HG02571 (cell line): ENCODE measurements at regions not wholly inside any gene's neighbourhood (a gene's known extent, or its start where the extent isn't known, plus 50 kb on each side); places are given as distances from the start of the nearest gene placed in this dataset.

Experiments
- ATAC-seq: cut with Tn5 transposase; IDR thresholded peaks from one replicate; pipeline ENCODE4 v1.9.1; 2021; ENCODE audit warnings: mild to moderate bottlenecking, moderate library complexity; ENCODE audit not compliant: unreplicated experiment

DNA sequence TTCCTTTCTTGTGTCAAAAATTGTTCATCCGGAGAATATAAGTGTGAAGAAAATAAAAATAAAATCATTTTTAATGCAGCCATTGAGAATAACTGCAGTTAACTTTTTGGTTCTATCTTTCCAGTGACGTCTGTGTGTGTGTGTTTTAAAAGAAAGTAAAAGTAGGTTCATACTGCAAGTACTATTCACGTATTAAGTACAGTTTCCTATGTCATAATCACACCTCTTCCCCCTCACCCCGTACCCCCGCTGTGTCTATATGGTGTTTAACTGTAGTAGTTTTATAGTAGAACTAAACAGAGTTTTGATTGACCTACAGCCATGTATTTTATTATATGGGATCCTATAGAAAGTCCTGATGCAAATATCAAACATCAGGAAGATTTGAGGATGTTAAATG is 78.5 kb upstream of the CLCN4 start:
- no peak for ATAC-seq

DNA sequence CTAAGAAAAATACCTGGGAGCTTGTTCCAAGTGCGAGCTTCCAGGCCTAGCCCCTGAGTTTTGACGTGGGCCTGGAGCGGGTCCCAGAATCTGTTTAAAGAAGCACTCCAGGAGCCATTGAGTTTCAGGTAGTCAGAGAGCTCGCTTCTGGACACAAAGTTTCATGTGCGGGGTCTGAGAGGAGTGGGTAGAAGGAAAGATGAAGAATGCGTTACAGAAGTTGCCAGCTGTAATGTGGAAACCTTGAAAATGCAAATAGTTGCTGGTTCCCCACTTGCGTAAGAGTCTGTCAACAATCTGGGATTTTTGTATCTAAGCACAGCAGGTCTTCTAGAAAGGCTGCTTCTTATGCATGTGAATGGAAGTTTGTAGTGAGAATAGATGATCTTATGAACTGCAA is 77.5 kb upstream of the CLCN4 start:
- no peak for ATAC-seq

DNA sequence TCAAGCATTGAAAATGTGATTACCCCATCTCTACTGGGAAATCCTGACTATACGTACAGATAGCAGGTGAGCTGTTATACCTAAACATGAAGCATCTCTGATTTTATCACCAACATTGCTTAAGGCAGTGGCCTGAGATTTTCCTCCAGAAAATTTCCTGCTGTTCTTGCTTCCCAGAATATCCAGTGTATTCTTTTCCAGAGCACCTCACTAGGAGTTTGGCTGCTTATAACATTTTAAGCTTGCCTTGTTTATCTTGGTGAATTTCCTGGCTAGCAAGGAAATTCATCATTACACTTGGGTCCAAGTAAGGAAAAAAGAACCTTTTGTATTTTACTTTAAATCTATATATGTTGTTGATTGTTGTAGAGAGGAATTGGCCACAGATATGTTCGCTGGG is 73.0 kb upstream of the CLCN4 start:
- ATAC-seq, result no peak

DNA sequence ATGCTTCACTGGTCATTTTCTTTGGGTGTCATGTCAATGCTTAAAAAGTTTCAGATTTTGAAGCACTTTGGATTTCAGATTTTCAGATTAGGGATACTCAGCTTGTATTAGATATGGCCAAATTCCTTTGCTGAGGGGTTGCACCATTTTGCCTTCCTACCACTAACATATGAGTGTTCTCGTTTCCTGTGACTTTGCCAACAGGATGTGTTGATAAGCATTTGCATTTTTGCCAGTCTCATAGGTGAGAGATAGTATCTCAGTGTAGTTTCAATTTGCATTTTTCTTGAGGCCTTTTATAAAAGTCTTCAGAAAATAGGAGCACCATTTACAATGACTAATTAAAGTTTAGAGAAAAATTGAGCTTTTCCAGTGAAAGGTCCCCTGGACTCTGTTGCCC is 71.6 kb upstream of the CLCN4 start:
- no peak for ATAC-seq

DNA sequence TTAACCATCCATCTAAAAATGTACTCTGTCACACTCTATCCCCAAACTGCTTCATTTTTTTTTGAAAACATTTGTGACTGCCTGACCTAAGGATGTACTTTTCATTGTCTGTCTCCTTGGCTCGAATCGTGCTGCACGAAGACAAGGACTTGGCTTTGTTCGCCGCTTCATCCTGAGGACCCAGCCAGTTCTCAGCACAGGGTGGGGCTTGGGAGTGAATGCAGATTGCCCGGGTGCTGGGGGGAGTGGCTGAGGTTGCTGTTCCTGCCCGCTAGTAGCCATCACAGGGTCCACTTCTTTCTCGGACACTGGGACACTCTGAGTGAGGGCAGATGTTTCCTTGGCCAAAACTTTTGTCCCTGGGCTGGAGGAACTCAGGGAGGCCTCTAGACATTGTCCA is 70.1 kb upstream of the CLCN4 start:
- ATAC-seq, result no peak

DNA sequence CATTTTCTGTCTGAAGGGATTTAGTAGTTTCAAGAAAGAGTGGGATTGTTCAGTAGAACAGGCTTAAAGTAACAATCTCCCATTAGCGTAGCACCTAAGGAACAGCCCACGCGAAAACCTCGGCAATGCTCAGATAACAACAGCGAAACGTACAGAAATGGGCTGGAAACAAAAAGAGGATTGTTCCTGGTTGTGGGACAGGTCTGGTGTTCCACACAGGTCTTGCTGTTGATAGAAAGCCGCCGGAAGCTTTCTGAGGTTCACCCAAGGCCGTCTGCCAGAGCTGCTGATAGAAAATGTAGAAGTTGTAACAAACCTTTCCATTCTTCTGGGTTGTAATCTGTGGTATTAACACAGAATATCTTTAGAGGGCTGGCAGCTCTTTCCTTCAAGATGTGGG is 69.4 kb upstream of the CLCN4 start:
- no peak for ATAC-seq

DNA sequence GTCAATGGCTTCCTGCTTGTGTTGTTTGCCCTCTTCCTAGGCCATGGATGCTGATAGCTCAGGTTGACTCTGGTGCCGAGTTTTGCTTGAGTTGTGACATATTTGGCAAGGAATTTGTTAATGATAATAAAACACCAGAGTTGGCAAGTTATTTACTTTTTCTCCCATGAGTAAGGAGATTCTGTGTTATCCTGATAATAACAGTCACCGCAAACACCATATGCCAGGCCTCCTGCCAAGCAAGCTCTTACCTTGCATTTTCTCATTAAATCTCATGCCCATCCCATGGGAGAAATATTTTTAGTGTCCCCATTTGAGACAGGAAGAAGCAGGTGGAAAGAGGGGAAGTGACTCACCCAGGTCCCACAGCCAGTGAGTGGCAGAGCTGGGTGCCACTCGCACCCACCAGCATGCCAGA is 67.4 kb upstream of the CLCN4 start:
- ATAC-seq, result no peak

DNA sequence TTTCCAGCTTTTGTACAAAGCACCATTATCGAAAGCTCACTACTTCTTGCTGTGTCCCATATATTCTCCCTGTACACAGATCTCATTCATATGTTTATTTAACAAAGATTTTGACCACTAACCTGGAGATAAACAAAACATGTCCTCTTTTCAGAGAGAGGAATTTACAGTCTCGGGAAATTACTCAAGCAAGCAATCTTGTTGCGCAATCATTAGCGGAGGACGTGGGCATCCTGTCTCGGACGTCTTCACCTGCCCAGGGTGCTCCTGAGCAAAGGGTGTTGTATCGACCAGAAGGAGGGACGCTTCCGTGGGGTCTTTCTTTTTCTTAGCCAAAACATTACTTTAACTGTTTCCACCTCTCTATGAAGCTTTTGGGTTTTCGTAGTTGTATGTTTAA is 66.5 kb upstream of the CLCN4 start:
- ATAC-seq, result no peak

DNA sequence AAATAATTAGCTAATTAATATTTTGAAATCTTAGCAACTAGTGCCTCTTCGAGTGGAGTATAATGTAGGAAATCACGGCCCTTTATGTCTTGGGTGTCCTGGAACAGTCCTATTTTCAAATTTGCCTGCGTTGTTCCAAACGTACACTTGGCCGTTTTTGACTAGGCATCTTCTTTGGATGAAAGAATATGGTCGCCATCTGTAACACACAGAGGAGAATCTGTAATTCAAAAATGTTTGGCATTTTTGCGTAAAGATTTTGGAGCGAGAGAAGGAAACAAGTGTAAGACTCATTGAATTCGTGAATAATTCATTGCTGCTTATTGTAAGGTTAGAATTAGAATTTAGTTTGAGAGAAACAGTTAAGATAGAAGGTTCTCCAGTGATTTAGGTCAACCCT is 61.5 kb upstream of the CLCN4 start:
- no peak for ATAC-seq

DNA sequence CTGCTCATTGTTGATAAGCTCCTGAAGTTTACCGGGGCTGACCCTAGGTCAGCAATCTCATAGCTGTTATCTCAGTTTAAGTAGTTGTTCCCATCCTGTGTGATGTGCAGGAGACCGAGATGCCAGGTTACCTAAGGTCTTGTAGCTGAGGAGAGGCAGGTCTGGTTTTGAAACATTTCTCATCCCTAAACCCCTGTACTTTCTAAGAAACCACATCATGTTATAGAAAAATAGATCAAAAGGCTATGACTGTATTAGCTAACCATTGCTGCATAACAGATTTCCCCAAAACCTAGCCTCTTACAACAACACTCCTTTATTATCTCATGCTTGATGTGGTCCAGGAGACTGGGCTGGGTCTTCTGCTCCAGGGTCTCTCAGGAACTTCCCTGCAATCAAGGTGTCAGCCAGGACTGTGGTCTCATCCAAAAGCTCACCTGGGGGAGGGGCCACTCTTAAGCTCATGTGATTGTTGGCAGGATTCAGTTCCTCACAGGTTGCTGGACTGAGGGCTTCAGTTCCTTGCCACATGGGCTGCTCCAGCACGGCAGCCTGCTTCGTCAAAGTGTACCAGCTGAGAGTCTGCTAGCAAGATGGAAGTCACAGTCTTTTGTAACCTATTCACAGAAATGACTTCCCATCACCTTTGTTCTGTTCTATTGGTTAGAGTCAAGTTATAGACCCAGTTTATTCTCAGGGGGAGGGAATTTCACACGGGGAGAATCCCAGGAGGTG is 60.9 kb upstream of the CLCN4 start:
- no peak for ATAC-seq

DNA sequence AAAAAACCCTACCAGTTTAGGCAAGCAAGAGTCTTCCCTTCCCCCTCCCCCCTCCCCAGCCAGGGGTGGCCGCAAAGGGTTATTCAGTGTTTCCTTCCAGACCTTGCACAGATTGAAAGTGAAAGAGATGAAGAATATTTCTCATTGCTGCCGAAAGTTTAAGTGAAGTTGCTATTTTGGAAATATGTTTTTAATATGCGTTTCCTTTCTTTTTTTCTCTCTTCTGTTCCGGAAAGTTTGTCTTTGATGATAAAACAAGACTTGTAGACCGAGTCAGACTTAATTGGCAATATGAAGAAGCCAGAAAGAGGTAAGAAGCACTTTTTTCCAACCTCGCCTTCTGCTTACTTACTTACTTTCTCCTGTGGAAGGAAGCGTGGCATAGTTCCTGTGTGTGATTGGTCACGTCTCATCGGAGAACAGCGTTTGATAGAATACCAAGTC is 58.5 kb upstream of the CLCN4 start:
- peak; percentile 78 for ATAC-seq

DNA sequence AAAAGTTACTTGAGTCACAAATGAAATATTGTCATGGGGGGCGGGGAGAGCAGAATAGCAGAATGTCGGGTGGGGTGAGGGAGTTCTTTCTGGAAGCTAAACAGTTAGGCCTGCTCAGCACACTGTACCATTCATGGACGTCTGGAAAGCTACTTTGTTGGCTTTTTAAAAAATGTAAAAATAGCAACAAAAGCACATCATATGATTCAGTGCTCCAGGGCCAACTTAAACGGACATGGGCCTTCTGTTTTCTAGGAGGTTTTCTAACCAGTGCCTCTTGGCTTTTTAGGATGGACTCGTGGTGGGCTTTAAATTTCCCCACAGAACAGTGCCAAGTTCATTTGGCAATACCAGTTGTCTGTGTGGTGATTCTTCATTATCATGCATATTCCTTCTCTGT is 57.4 kb upstream of the CLCN4 start:
- ATAC-seq, result no peak

DNA sequence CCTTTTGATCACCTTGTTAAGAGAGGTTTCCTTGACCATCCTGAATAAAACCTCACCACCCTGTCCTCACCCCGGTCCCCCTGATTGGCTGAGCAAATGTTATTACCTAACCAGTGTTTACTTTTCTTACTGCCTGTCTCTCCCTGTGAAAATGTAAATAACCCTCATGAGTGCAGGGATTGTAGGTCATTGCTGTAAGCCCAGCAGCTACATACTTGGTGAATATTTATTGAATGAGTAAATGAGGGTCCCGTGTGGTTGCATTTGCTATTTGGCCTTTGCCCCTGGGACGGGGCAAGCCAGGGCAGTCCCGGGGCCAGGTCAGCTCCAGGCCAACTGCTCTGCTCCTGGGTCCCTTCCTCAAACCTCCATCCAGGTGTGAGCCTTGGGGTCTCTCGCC is 55.5 kb upstream of the CLCN4 start:
- no peak for ATAC-seq

DNA sequence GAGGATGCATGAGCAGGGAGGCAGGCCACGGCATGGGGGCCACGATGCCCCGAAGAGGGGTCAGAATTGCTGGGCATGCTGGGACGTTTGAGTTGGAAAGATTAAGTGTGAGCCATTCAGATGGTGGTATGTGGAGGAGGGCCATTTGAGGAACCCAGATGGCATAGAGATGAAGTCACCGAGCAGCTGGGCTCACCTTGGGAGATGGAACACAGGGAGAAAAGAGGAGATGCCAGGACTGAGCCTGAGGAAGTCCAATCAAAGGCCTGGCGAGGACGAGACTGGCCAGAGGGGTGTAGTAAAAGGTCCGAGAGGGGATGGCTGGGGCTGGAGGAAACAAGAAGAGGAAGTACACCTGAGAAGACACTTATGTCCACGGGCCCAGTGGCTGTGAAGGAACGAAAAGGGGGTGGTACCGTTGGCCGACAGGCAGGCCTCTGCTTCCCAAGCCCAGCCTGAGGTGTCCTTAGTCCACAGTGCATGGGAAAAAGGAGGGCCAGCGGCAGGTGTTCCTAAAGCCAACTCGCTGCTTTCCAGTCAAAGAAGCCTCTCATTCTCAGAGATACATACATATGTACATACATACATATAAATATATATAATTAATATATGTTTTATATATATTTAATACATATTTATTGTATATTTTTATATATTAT is 54.6 kb upstream of the CLCN4 start:
- no peak for ATAC-seq

DNA sequence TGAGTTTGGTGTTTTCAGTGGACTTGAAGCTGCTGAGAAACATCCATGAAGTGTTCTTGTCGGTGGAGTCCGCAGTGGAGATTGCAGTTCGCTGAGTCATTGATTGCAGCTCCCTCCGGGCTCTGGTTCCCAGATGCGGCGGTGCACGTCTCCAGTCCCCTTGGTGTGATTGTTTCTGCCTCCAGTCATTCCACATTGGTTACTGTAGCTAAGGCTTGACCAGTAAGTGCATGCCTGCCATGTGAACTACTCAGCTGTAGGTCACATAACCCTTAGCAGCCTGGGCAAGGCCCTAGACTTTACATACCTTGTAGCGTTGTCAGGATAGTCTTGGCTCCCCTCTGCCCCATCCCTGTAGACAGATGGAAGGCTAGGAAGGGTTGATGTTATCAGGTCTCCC is 53.8 kb upstream of the CLCN4 start:
- no peak for ATAC-seq

DNA sequence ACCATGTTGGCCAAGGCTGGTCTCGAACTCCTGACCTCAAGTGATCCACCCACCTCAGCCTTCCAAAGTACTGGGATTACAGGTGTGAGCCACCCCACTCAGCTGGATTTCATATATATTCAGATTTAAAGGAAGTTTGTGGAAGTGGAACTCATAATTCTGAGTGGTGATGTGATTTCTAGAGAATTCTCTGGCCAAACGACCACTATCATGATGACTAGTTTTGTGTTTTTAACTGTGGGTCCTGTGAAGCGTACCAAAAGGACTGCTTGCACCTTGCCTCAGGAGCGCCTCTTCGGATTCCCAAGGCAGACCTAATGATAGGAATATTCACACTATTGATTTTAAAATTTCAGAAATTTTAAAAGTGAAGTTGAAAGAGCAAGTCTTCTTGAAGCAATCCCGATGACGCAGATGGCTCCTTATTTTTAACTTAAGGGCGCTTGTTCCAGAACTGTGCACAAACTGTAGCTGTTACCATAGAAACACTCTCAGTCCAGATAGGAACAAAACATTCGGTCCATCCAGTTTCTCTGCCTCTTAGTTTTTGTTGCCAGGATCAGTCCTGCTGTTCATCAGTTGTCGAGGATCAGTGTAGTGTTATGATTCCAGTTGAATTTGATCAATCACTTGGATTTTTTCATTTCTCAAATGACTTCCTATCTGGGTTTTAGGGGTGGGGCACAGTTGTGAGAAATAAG is 51.7 kb upstream of the CLCN4 start:
- ATAC-seq, result no peak

DNA sequence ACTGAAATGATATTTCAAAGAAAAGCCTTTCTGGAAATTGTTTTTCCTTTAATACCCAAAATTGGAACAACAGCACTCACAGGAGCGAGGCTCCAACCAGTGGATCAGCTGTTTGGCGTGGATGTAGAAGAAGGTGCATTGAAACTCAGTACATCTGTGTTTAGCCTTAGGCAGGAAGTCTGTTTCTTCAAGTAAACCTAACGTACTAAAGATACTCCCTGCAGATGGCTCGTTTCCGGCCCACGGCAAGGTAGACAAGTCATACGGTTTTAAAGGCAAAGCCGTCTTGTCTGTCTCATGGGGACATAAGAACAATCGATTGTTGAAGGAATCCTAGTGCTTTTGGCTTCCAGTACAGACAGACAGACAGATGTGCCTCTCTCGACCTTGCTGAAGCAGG is 50.0 kb upstream of the CLCN4 start:
- peak; percentile 48 for ATAC-seq
